ENCODE measurements at regions not wholly inside any gene's neighbourhood (a gene's known extent, or its start where the extent isn't known, plus 50 kb on each side); places are given as distances from the start of the nearest gene placed in this dataset.
"Not testable (repeated sequence)": the region's sequence is repeated elsewhere in the genome, so short reads cannot be mapped to it uniquely, and the experiment has no call there.

- no peak for DNase-seq
These were observed 272.5 kb upstream of the COBL start for GRCh38 chr7:51589111-51589510.

DNA sequence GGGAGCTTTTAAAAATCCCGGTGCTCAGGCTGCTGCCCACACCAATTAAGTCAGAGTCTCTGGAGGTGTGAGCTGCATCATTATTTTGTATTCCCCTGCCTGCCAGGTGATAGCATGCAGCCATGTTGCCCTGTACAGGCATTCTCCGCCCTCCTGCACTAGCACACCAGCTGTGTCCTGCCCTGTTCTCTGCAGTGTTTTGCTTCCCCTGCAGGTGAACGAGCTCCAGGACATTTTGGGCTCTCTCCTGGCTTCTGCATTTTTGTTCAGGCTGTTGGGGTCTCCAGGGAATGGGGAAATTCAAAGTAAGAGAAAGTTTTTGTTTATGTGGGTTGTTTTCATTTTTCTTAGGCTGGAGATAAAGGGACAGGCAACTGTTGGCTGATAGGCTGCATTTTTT lies 271.0 kb upstream of the COBL start:
- no peak for DNase-seq

GRCh38 chr7:51577390-51577789 lies 260.8 kb upstream of the COBL start:
- no peak for DNase-seq

- no peak for DNase-seq
These were observed 253.0 kb upstream of the COBL start for GRCh38 chr7:51569581-51569980.

- DNase-seq = no peak
These were observed 252.6 kb upstream of the COBL start for GRCh38 chr7:51569176-51569575.

GRCh38 chr7:51551070-51551469 lies 234.5 kb upstream of the COBL start:
- DNase-seq = no peak

DNA sequence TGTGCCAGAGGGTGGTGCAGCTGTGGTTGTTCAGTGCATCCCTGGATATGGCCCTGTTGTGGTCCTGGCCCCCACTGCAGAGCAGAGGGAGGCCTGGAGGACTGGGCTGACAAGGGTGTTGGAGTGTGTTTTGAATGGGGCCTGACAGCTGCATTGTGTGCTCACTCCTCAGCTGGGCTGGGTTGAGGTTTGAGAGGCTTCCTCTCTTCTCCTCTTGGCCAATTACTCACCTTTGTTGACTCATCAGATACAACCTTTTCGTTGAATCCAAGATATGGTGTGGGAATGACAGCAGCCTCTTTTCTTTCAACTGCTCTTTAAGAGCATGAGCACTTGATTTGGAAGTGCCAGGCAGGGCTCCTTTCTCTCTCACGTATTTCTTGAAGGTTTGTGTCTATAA lies 228.5 kb upstream of the COBL start:
- no peak for DNase-seq

GRCh38 chr7:51543801-51544553 lies 227.4 kb upstream of the COBL start:
- no peak for DNase-seq

DNA sequence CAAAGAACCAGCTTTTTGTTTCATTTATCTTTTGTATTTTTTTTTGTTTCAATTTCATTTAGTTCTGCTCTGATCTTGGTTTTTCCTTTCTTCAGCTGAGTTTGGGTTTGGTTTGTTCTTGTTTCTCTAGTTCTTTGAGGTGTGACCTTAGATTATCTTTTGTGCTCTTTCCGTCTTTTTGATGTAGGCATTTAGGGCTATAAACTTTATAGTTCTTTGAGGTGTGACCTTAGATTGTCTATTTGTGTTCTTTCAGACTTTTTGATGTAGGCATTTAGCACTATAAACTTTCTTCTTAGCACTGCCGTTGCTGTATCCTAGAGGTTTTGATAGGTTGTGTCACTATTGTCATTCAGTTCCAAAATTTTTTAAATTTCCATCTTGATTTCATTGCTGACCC lies 224.3 kb upstream of the COBL start:
- not testable (repeated sequence) for DNase-seq

DNA sequence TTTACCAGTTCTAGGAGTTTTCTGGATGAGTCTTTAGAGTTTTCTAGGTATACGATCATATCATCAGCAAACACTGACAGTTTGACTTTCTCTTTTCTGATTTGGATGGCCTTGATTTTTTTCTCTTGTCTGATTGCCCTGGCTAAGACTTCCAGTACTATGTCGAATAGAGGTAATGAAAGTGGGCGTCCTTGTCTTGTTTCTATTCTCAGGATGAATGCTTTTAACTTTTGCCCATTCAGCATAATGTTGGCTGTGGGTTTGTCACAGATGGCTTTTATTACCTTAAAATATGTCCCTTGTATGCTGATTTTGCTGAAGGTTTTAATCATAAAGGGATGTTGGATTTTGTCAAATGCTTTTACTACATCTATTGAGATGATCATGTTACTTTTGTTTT lies 223.2 kb upstream of the COBL start:
- DNase-seq = no peak

- no peak for DNase-seq
These were observed 211.6 kb upstream of the COBL start for GRCh38 chr7:51528172-51528571.

GRCh38 chr7:51521694-51522312 lies 205.2 kb upstream of the COBL start:
- DNase-seq = no peak

DNA sequence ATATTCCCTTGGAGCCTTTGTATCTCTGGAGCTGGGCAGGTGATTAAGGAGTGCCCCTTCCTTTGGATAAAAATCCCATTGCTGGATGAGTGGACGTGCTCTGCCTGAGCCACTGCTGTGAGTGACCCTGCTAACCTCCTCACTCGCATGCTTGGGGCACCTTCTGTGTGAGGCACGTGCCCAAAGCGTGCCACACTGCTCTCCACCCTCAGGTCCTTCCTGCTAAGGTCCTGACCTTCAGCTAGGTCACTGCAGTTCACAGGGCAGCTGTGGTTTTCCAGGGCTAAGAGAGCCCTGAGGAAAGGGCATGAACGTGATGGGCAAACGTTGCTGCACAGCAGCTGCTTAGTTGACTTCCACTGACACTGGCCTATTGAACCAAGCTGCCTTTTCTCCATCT lies 204.4 kb upstream of the COBL start:
- DNase-seq = no peak

DNA sequence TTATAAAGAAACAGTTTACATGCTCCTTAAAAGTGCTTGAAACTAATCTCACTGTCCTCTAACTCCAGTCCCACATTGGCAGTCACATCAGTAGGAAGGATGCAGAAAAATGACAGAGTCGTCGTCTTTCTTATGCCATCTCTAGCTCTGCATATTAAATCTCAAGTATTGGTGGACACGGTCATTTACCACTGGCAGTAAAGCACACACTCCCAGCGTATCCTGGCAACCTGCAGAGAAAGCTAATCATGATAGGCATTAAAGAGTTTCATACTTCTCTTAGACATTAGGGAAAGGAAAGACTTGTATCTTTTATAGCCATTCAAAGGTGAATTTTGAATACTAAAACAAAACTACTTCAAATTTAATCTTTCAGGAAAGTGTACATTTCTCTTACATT lies 202.0 kb upstream of the COBL start:
- DNase-seq = no peak

DNA sequence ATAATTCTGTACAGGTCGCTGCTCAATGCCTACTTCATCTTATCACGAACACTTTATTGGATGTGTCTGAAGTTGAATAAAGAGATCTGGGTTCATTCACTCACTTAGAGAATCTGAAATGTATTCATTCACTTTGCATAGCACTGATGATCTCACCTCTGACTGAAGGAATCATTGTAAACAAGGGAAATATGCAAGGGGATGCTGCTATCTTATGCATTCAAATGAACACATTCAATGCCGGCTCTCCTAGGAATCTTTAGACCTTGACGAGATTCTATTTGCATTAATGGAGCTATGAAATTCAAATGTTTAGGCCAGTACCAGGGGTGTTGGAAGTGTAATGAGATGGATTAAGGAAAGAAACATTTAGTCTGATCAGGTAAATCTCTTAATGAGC lies 200.6 kb upstream of the COBL start:
- DNase-seq = no peak

DNA sequence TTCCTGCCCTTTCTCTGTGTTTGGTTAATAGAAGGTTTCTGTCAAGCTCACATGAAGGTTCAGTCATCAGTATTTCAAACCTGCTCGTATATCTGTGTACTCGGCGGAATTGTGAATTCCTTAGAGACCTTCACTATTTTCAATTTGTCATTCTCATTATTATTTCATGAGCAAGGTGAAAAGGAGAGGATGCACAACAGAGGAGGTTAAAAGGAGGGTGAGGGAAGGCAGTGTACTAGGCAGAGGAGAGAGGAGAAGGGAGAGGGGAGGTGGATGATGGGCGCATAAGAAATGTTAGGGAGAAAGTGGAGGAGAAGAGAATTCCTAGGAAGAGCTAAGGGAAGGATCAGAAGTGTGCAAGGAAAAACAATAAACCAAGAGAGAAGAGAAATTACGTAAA lies 185.0 kb upstream of the COBL start:
- no peak for DNase-seq

GRCh38 chr7:51482976-51483375 lies 166.4 kb upstream of the COBL start:
- no peak for DNase-seq

DNA sequence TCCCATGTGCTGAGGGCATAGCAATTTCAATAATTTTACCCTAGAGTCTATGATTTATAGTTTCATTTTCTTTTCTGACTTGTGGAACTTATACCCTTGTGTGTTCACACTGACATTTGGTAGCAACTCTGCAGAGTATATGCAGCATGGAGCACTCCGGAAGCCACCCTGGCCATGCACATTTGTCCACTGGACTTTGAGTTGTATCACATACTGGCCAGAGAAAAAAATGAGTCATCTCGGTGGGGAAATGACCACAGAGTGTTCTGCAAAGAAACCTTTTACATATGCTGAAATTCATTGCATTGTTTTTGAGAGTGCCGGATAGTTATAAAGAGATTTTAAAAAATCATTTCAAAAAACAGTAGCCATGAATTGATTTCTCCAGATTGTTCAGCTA lies 164.8 kb upstream of the COBL start:
- DNase-seq = no peak

DNA sequence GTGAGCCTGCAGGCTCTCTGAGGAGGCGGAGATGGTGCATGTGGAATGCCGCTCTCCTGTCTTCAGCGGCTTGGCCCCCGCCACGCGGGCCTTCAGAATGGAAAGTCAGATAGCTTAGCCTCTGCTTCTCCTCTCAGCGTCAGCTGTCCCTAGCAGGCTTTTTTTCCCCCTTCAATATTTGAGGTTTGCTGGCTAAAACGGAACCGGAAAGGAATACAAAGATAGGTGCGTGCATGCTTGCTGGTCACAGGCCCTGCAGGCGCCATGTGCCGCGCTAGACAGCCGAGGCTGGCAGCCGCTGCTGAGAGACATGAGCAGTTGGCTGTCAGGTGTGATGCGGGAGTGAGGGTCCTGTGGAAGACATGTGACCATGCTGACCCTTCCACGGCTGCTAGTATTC lies 161.2 kb upstream of the COBL start:
- no peak for DNase-seq

DNA sequence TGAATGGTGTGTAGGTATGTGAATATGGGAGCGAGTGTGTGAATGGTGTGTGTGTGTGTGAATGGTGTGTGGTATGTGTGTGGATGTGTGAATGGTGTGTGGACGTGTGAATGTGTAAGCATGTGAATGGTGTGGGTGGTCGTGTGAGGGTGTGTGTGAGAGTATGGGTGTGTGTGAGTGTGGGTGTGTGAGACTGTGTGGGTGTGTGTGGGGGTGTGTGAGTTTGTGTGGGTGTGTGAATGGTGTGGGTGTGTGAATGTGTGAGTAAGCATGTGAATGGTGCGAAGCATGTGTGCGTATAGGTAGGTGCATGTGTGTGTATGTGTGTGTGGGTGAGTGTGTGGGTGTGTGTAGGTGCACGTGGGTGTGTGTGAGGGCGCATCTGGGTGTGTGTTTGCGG lies 160.7 kb upstream of the COBL start:
- DNase-seq = no peak

- DNase-seq = no peak
These were observed 159.4 kb upstream of the COBL start for GRCh38 chr7:51476026-51476425.

- DNase-seq = no peak
These were observed 156.3 kb upstream of the COBL start for GRCh38 chr7:51472873-51473272.

GRCh38 chr7:51471981-51472296 lies 155.3 kb upstream of the COBL start:
- no peak for DNase-seq

DNA sequence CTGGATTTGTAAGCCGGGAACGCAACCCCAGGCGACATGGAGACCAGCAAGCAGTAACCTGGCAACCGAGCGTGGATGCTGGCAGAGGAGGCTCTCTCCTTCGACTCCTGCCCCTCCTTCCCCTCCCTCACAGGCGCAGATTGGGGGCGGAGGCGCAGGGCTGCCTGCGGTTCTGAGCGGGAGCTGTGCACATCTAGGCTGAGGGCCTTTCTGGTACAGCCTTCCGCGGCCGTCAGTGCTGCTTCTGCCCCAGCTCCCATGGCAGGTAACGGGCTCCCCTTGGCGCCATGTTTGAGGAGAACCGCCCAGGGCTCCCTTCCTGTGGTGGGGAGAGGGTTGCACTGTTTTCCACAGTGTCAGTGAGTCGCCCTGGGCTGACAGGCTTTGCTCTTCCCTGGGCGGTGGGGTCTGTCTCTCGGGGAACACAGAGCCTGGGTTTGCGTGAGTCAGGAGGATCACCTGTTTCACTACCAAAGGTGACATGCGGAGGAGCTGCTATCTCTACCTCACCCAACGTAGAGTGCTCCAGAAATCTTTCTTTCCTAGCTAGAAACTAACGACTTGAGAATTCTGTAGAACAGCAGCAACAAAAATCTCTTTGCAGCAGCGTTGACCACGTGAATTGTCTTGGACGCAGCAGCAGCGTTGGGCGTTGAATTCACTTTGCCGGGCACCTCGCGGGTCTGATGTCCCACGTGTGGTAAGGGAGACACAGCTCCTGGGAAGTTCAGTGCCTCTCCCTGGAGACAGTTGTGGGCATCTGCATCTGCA lies 154.8 kb upstream of the COBL start:
- peak; percentile 57 for DNase-seq

Measured in activated CD8-positive, alpha-beta memory T cell treated with anti-CD3 and anti-CD28 coated beads for 24 hours (primary cell).